ENCODE measurements at regions not wholly inside any gene's neighbourhood (a gene's known extent, or its start where the extent isn't known, plus 50 kb on each side); places are given as distances from the start of the nearest gene placed in this dataset.

GRCh38 chr2:33660416-33661123, 61.5 kb upstream of the FAM98A start:
- no peak for DNase-seq (ENCODE audit: low spot score)
- no peak for TF ChIP-seq CTCF (IDR thresholded peaks at IDR 0.05; ENCODE audit: extremely low read depth, missing control alignments)

- DNase-seq (ENCODE audit: low spot score) = no peak
These were observed 56.7 kb upstream of the FAM98A start for GRCh38 chr2:33655626-33656320.

DNA sequence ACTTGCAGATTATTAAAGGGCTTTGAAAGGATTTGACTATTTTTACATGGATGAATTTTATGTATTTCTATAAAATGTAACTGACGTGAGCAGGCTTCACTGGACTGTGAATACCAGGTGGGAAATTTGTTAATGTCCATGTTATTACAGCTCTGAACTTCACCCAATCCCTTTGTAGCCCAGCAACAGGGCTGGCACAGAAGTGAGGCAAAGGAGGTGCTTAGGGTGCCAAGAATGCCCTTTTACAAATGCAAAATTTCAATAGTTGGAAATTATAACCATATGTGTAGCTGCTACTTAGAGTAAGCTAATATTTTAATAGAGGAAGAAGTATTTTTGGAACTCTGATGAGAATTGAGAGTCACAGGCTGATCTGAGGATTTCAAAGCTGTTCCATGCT, 53.7 kb upstream of the FAM98A start:
- TF ChIP-seq CTCF (IDR thresholded peaks at IDR 0.05; ENCODE audit: extremely low read depth, missing control alignments) = no peak
- DNase-seq (ENCODE audit: low spot score) = no peak

More at GRCh38 chr2:33655626-33656320, 56.7 kb upstream of the FAM98A start:
- no peak for TF ChIP-seq CTCF (IDR thresholded peaks at IDR 0.05; ENCODE audit: extremely low read depth, missing control alignments)

DNA sequence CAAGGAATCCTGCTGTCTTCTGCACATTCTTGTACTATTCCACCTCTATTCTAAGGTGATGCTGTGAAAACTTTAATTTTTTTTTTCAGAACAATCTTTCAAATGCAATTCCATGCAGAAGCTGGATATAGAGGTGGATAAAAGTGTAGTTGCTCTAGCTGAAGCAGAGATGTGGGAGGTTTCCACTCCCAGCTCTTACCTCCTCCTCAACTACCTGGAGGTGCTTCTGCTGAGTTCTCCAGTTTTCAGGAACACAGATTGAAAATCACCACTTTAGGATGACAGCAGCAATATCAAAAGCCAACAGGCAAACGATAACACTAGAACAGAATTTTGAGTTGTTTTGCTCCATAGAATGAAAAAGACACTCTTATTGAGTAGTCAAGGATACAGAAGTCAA, 51.1 kb upstream of the FAM98A start:
- DNase-seq (ENCODE audit: low spot score) = no peak
- TF ChIP-seq CTCF (IDR thresholded peaks at IDR 0.05; ENCODE audit: extremely low read depth, missing control alignments) = no peak
